Inferior parietal cortex (tissue), 1 donor: ENCODE measurements at regions not wholly inside any gene's neighbourhood (a gene's known extent, or its start where the extent isn't known, plus 50 kb on each side); places are given as distances from the start of the nearest gene placed in this dataset.
"Not testable (repeated sequence)": the region's sequence is repeated elsewhere in the genome, so short reads cannot be mapped to it uniquely, and the experiment has no call there.

ENCODE experiments used
- DNase-seq: peaks from one replicate; pipeline ENCODE4 v3.0.0-alpha.2; 2016; ENCODE audit errors: extremely low spot score

DNA sequence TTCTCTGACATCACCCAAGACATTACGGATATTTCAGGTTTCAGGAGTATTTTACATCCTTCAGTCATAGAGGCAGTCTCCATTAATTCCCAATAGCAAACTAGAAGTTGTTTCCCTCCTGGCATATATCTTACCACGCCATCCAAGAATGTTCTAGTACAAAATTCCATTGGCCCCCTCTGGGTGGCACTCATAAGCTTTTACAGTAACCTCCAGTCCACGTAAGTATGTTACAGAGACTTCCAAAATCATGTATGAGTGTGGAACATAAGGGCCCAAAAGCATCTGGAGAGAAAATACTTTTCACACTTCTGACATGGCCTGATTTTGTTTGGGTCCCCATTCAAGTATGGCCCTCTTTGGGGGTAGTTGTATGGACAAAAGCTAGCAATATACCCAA lies 58.1 kb upstream of the DHRS4 start:
- DNase-seq, result no peak

DNA sequence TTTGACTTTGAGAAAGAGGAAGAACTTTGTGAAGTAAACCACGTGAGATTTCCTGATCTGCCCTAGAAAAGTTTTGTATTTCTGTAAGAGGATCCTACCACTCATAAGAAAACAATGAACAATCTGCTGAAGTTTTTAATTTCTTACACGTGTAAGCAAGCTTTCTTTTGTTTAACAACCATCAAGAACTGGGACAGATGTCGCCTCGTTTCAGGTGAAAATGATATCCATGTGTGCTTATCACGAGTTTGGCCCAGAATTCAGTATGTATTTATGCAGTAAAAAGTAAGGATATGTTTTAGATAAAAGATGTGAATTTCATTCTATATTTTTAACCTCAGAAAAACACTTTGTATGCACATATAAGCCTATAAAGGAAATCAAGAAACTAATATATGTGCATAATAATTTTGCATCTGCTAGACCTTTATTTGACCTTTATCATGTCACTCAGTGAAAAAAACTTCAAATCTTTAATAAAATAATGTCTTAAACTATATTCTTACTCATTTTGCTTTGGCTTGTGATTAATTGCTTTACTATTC lies 56.9 kb upstream of the DHRS4 start:
- no peak for DNase-seq

DNA sequence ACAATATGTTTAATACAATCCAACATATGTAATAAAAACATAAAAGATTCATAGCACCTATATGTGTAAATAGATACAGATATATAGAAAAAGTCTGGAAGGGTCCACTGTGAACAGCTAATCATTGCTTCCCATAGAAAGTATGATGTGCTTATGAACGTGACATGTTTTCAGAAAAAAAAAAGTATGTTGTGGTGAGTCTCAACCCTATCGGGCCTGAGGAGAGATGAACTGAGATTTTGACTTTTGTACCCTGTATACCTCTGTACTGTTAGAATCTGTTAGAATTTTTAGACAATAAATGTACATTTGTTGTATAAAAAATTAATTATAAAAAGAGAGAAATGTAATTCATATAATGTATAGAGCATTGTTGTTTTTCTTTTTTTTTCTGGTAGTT lies 56.3 kb upstream of the DHRS4 start:
- DNase-seq, result not testable (repeated sequence)

DNA sequence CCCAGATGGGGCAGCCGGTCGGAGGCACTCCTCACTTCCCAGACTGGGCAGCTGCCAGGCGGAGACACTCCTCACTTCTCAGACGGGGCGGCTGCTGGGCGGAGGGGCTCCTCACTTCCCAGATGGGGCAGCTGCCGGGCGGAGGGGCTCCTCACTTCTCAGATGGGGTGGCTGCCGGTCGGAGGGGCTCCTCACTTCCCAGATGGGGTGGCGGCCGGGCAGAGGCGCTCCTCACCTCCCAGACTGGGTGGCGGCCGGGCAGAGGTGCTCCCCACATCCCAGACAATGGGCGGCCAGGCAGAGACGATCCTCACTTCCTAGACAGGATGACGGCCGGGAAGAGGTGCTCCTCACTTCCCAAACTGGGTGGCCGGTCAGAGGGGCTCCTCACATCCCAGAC lies 55.2 kb upstream of the DHRS4 start:
- not testable (repeated sequence) for DNase-seq

DNA sequence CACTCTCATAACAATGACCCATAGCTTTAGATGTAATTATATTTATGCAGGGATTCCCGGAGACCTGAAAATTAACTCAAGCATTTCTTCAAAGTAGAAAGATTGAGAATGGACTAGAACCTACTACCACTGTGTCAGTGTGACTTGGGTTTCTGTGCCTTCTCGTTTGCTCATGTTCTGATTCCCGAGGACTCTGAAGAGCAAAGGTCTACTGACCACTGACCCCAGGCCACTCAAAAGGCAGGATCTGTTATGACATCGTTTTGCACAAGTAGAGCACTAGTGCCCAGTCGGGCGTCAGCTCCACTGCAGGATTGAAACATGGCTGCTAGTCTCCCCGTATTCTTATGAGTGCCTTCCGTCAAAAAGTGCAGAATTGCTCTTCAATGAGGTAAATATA lies 53.8 kb upstream of the DHRS4 start:
- DNase-seq, result no peak

DNA sequence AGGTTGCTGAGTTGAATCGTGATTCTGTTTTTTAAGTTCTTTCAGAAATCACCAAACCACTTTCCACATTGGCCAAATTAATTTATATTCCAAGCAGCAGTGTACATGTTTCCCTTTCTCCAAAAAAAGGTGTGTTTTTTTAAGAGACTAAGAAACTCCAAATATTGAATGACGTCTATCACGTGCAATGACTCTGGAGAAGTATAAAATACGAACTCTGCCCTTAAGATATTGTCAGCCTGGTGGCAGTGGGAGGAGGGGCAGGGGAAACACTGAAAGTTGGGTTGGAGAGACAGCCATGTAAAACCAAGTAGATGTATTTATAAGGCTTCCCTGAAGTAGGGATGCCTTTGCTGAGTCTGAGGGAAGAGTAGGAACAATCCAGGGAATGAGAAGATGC lies 50.1 kb upstream of the DHRS4 start:
- no peak for DNase-seq
